ENCODE measurements at regions not wholly inside any gene's neighbourhood (a gene's known extent, or its start where the extent isn't known, plus 50 kb on each side); places are given as distances from the start of the nearest gene placed in this dataset.
"Not testable (repeated sequence)": the region's sequence is repeated elsewhere in the genome, so short reads cannot be mapped to it uniquely, and the experiment has no call there.

DNA sequence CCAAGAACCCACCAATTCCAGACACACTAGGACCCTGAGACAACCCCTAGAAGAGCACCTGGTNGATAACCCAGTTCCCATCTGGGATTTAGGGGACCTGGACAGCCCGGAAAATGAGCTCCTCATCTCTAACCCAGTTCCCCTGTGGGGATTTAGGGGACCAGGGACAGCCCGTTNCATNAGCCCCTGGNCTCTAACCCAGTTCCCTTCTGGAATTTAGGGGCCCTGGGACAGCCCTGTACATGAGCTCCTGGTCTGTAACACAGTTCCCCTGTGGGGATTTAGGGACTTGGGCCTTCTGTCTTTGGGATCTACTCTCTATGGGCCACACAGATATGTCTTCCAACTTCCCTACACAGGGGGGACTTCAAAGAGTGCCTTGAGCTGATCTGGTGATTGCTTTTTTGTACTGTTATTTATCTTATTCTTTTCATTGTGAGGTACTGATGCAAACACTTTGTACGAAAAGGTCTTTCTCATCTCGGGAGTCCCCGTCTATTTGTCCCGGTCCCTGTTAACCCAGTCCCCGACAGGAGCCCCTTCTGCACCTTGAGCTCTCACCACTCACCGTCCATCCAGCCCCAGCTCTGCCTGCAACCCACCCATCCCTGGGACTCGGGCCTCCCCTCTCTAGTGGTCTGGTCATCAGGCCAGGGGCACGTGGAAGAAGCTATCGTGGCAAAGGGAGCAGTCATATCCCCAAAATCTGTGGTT is 58.2 kb upstream of the PLCXD1 start:
- H3K36me3 Mint-ChIP-seq (ENCODE audit: low read depth); DNase-seq (ENCODE audit: low read depth, low spot score); H3K4me3 Mint-ChIP-seq; H3K4me1 Mint-ChIP-seq; H3K27ac Mint-ChIP-seq (ENCODE audit: unreplicated experiment); H3K27me3 Mint-ChIP-seq (ENCODE audit: low read depth); H3K9me3 Mint-ChIP-seq: not testable (repeated sequence)

DNA sequence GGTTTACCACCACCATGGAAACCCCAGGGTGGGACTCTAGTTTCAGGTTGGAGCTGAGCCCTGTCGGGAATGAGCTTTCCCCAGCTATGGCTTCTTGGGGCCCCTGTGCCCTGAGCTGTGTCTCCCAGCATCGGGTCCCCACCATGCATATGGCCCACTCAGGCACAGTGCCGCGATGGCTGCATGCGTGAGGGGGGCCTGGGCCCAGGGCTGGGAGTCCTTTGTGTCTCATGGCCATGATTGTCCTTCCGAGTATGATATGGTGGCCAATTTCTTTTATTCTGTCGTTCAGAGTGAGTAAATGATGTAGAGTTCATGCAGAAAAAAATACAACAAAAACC is 57.7 kb upstream of the PLCXD1 start:
- H3K27me3 Mint-ChIP-seq (ENCODE audit: low read depth); DNase-seq (ENCODE audit: low read depth, low spot score); H3K36me3 Mint-ChIP-seq (ENCODE audit: low read depth); H3K27ac Mint-ChIP-seq (ENCODE audit: unreplicated experiment); H3K9me3 Mint-ChIP-seq; H3K4me1 Mint-ChIP-seq; H3K4me3 Mint-ChIP-seq: not testable (repeated sequence)

DNA sequence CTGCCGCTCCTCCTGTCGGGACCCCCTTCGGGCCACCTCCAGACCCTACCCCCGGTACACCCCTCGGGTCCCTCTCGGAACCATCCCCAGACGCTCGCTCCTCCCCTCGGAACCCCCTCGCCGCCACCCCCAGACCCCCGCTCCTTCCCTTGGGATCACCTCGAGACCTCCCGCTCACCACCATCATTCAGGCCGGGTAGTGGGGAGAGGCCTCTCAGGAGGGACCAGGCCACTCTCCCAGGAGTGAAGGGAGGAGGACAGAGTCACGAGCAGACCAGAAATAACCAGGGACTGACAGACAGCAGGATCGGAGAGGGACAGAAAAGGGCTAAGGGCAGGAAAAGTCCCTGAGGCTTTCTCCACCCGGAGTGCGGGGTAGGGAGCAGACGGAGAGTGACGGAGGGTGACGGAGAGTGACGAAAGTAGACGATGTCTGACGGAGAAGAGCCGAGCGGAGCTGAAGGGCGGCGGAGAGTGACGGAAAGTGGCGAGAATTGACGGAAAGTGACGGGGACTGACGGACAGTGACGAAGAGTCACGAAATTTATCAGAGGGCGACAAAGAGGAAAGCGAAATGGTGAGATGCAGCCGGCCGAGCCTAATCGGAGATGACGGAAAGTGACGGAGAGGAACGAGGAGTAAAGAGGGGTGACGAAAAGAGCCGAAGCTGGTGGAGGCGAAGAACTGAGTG is 54.6 kb upstream of the PLCXD1 start:
- H3K9me3 Mint-ChIP-seq; H3K36me3 Mint-ChIP-seq (ENCODE audit: low read depth); H3K27me3 Mint-ChIP-seq (ENCODE audit: low read depth); H3K4me1 Mint-ChIP-seq; DNase-seq (ENCODE audit: low read depth, low spot score): not testable (repeated sequence)
- H3K27ac Mint-ChIP-seq (ENCODE audit: unreplicated experiment): peak overlapping the region; percentile 57
- peak overlapping the region; percentile 78 for H3K4me3 Mint-ChIP-seq

DNA sequence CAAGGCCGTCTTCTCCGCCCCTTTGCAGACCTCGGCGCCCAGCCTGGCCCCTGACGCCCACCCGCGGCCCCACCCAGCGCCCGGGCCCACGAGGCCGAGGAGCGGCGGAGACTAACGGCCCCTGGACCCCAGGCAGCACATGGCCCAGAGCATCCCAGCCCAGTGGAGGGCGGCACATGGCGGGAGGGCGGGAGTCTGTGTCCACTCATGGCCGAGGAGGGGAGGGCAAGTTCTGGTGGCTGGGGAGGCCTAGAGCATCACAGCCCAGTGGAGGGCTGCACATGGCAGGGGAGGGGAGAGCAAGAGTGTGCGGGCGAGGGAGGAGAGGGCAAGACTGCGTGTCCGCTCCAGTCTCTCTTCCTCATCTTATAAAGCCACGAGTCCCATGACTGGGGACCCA is 53.8 kb upstream of the PLCXD1 start:
- not testable (repeated sequence) for H3K36me3 Mint-ChIP-seq (ENCODE audit: low read depth); DNase-seq (ENCODE audit: low read depth, low spot score); H3K4me3 Mint-ChIP-seq; H3K27me3 Mint-ChIP-seq (ENCODE audit: low read depth); H3K9me3 Mint-ChIP-seq; H3K27ac Mint-ChIP-seq (ENCODE audit: unreplicated experiment); H3K4me1 Mint-ChIP-seq

Data from neural crest cell (in vitro differentiated cells).